Loucy (cell line): ENCODE measurements at regions not wholly inside any gene's neighbourhood (a gene's known extent, or its start where the extent isn't known, plus 50 kb on each side); places are given as distances from the start of the nearest gene placed in this dataset.
A peak's percentile ranks its signal among the peaks of the same experiment; 100 is the strongest.
"Not testable (repeated sequence)": the region's sequence is repeated elsewhere in the genome, so short reads cannot be mapped to it uniquely, and the experiment has no call there.

Experiments
- H2AFZ ChIP-seq: fragments of 200-600 bp; sonication (generic); 2 replicates; pipeline ENCODE4 v1.6.0; 2016; ENCODE audit warnings: antibody characterized with exemption, mild to moderate bottlenecking, low read length, moderate library complexity
- H3F3A ChIP-seq: fragments of 200-600 bp; 2 replicates; pipeline ENCODE4 v1.6.0; 2016; ENCODE audit warnings: antibody characterized with exemption, low read depth, mild to moderate bottlenecking
- H3K27me3 ChIP-seq: fragments of 200-600 bp; sonication (generic); 2 replicates; pipeline ENCODE4 v1.6.1; 2014; ENCODE audit warnings: low read length, mild to moderate bottlenecking; ENCODE audit not compliant: insufficient read depth, poor library complexity, severe bottlenecking
- H3K36me3 ChIP-seq: fragments of 200-600 bp; sonication (generic); 2 replicates; pipeline ENCODE4 v1.6.1; 2016; ENCODE audit warnings: low read length; ENCODE audit not compliant: insufficient read depth
- H3K4me1 ChIP-seq: fragments of 200-600 bp; sonication (generic); 2 replicates; pipeline ENCODE4 v1.5.1; 2014; ENCODE audit warnings: low read length, mild to moderate bottlenecking; ENCODE audit not compliant: insufficient read depth, poor library complexity, severe bottlenecking
- H3K4me2 ChIP-seq: fragments of 200-600 bp; sonication (generic); 2 replicates; pipeline ENCODE4 v1.6.0; 2014; ENCODE audit warnings: antibody characterized with exemption, low read length, low read depth, mild to moderate bottlenecking; ENCODE audit not compliant: poor library complexity, severe bottlenecking
- H3K4me3 ChIP-seq: fragments of 200-600 bp; sonication (generic); 2 replicates; pipeline ENCODE4 v1.5.1; 2014; ENCODE audit warnings: low read length, mild to moderate bottlenecking, mixed read lengths; ENCODE audit not compliant: poor library complexity, severe bottlenecking
- H3K79me2 ChIP-seq: fragments of 200-600 bp; sonication (generic); 2 replicates; pipeline ENCODE4 v1.6.1; 2014; ENCODE audit warnings: low read length; ENCODE audit not compliant: insufficient read depth
- H3K9ac ChIP-seq: fragments of 200-600 bp; sonication (generic); 2 replicates; pipeline ENCODE4 v1.6.0; 2014; ENCODE audit warnings: mild to moderate bottlenecking, low read depth, low read length, moderate library complexity; ENCODE audit not compliant: poor library complexity, severe bottlenecking
- H3K9me2 ChIP-seq: fragments of 200-600 bp; sonication (generic); replicated peaks from 2 replicates; pipeline ENCODE4 v1.6.1; 2016; ENCODE audit warnings: low read depth, low read length, mixed read lengths
- H3K9me3 ChIP-seq: fragments of 200-600 bp; sonication (generic); 2 replicates; pipeline ENCODE4 v1.6.1; 2014; ENCODE audit warnings: mild to moderate bottlenecking, antibody characterized with exemption, low read length, low read depth; ENCODE audit not compliant: insufficient read depth
- H4K20me1 ChIP-seq: fragments of 200-600 bp; sonication (generic); 2 replicates; pipeline ENCODE4 v1.6.0; 2014; ENCODE audit warnings: antibody characterized with exemption, low read length, mild to moderate bottlenecking; ENCODE audit not compliant: insufficient read depth, poor library complexity, severe bottlenecking
- CTCF ChIP-seq: fragments of 200-600 bp; sonication (generic); conservative IDR thresholded peaks from 2 replicates; pipeline ENCODE4 v1.5.1; 2014; ENCODE audit warnings: mild to moderate bottlenecking, antibody characterized with exemption, low read length
- EZH2phosphoT487 ChIP-seq: fragments of 200-600 bp; IDR thresholded peaks from 2 replicates; pipeline ENCODE4 v1.6.1; 2018; ENCODE audit warnings: antibody characterized with exemption, mild to moderate bottlenecking, moderate library complexity, borderline replicate concordance

DNA sequence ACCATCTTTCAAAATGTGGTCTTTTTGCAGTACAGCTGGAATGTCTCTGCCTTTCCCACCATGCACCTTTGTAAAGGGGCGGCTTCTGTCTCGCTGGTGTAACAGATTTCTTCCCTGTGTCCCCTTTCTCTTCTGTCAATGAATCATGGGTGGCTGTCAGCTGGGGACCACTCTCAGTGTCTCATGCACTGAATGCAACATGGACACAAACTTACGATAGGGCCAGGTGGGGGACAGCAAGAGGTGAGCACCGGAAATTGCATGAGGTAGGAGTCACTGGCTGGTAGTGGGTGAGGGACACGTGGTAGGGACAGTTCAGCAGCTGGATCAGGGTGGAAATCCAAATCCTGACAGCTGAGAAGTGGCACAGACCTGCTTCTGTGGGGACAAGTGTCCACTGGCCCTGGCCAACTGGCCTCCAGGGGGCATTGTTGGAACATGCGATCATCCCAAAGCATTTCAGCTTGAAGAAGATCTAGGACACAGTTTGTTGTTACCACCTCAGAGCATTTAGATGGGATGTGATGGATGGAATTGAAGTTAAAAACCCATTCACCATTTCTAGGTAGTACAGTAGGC lies 1383.5 kb downstream of the CDH12 start:
- not testable (repeated sequence) for H3K9ac ChIP-seq, H3K4me2 ChIP-seq, H3K27me3 ChIP-seq, H3K4me1 ChIP-seq, H4K20me1 ChIP-seq, H3K36me3 ChIP-seq, H3K79me2 ChIP-seq, H3F3A ChIP-seq, H3K9me2 ChIP-seq, H3K9me3 ChIP-seq, H2AFZ ChIP-seq, H3K4me3 ChIP-seq
- TF ChIP-seq CTCF: peak; percentile 47

GRCh38 chr5:21467544-21467943 lies 1385.6 kb downstream of the CDH12 start:
- H3K4me1 ChIP-seq, H3K4me3 ChIP-seq, H3K9me3 ChIP-seq, H3K36me3 ChIP-seq, H3K9ac ChIP-seq, H2AFZ ChIP-seq, H4K20me1 ChIP-seq, H3K27me3 ChIP-seq, H3K4me2 ChIP-seq, H3K9me2 ChIP-seq, H3F3A ChIP-seq, H3K79me2 ChIP-seq: not testable (repeated sequence)

GRCh38 chr5:21459744-21460073 lies 1393.4 kb downstream of the CDH12 start:
- peak overlapping the region; percentile 72 for H3K9ac ChIP-seq
- H3K9me2 ChIP-seq, H4K20me1 ChIP-seq, H3K27me3 ChIP-seq, H3K9me3 ChIP-seq, H3K36me3 ChIP-seq, H3K4me1 ChIP-seq, H3F3A ChIP-seq, H3K79me2 ChIP-seq: not testable (repeated sequence)
- H3K4me3 ChIP-seq: peak overlapping the region; percentile 74
- peak overlapping the region; percentile 87; the same call in 1 of the 2 replicates for H2AFZ ChIP-seq
- H3K4me2 ChIP-seq: peak overlapping the region; percentile 57

- Histone ChIP-seq H3K4me2 (no peak overlapping the region), H3K4me3 (no peak overlapping the region), H3K9me3 (no peaks in the 10 kb centered on the region), H3K9ac (no peak overlapping the region), H4K20me1 (no peaks in the 10 kb centered on the region), H3K27me3 (no peaks in the 10 kb centered on the region), H2AFZ (no peak overlapping the region), H3F3A (no peaks in the 10 kb centered on the region), H3K4me1 (no peaks in the 10 kb centered on the region), H3K36me3 (no peaks in the 10 kb centered on the region), H3K79me2 (no peaks in the 10 kb centered on the region), H3K9me2 (no peaks in the 10 kb centered on the region)
- TF ChIP-seq CTCF (no peak), EZH2phosphoT487 (no peak)
These were observed 1400.7 kb downstream of the CDH12 start for GRCh38 chr5:21452449-21452848.
